HUES48 (cell line): ENCODE measurements at regions not wholly inside any gene's neighbourhood (a gene's known extent, or its start where the extent isn't known, plus 50 kb on each side); places are given as distances from the start of the nearest gene placed in this dataset.
"Not testable (repeated sequence)": the region's sequence is repeated elsewhere in the genome, so short reads cannot be mapped to it uniquely, and the experiment has no call there.

Experiments
- H3K27ac ChIP-seq: one replicate; pipeline ENCODE4 v1.7.0; 2013; ENCODE audit warnings: low read depth, low read length, inconsistent platforms
- H3K27me3 ChIP-seq: 2 replicates; pipeline ENCODE4 v1.6.1; 2013; ENCODE audit warnings: mild to moderate bottlenecking, low read length; ENCODE audit not compliant: control insufficient read depth, insufficient read depth
- H3K36me3 ChIP-seq: 2 replicates; pipeline ENCODE4 v1.6.1; 2013; ENCODE audit warnings: low read length; ENCODE audit not compliant: control insufficient read depth, insufficient read depth
- H3K4me1 ChIP-seq: 2 replicates; pipeline ENCODE4 v1.6.1; 2013; ENCODE audit warnings: mild to moderate bottlenecking, low read length; ENCODE audit not compliant: control insufficient read depth, insufficient read depth
- H3K4me3 ChIP-seq: 2 replicates; pipeline ENCODE4 v1.5.1; 2013; ENCODE audit warnings: mild to moderate bottlenecking, low read depth, low read length
- H3K9ac ChIP-seq: 2 replicates; pipeline ENCODE4 v1.6.1; 2013; ENCODE audit warnings: mild to moderate bottlenecking, low read depth, low read length, moderate library complexity
- H3K9me3 ChIP-seq: 2 replicates; pipeline ENCODE4 v1.6.1; 2013; ENCODE audit warnings: low read length; ENCODE audit not compliant: control insufficient read depth, insufficient read depth

- no peaks in the 10 kb centered on the region; the same call in 1 of the 2 replicates for H3K9me3 ChIP-seq
- no peaks in the 10 kb centered on the region for H3K36me3 ChIP-seq
- no peak overlapping the region for H3K9ac ChIP-seq
- no peaks in the 10 kb centered on the region for H3K4me1 ChIP-seq
- no peak overlapping the region for H3K4me3 ChIP-seq
- H3K27ac ChIP-seq: no peak overlapping the region
- no peaks in the 10 kb centered on the region for H3K27me3 ChIP-seq
Measured at GRCh38 chr10:81502677-81503359, 372.2 kb upstream of the NRG3 start.

DNA sequence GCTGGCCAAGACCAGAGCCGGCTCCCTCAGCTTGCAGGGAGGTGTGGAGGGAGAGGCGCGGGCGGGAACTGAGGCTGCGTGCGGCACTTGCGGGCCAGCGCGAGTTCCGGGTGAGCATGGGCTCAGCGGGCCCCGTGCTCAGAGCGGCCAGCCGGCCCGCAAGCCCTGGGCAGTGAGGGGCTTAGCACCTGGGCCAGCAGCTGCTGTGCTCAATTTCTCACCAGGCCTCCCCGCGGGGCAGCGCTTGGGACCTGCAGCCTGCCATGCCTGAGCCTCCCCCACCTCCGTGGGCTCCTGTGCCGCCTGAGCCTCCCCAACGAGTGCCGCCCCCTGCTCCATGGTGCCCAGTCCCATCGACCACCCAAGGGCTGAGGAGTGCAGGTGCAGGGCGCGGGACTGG lies 369.2 kb upstream of the NRG3 start:
- not testable (repeated sequence) for H3K27me3 ChIP-seq, H3K9ac ChIP-seq, H3K27ac ChIP-seq, H3K4me3 ChIP-seq, H3K4me1 ChIP-seq, H3K9me3 ChIP-seq, H3K36me3 ChIP-seq

- H3K27me3 ChIP-seq: no peaks in the 10 kb centered on the region
- H3K9ac ChIP-seq: no peak overlapping the region
- no peak overlapping the region for H3K27ac ChIP-seq
- no peaks in the 10 kb centered on the region for H3K36me3 ChIP-seq
- no peaks in the 10 kb centered on the region for H3K4me1 ChIP-seq
- no peak overlapping the region for H3K4me3 ChIP-seq
- H3K9me3 ChIP-seq: peaks cover 13% of the 10 kb centered on the region; the same call in 1 of the 2 replicates
Measured at GRCh38 chr10:81514811-81515210, 360.2 kb upstream of the NRG3 start.

- H3K9ac ChIP-seq: no peak overlapping the region
- H3K36me3 ChIP-seq: no peaks in the 10 kb centered on the region
- no peaks in the 10 kb centered on the region for H3K9me3 ChIP-seq
- no peaks in the 10 kb centered on the region for H3K4me1 ChIP-seq
- H3K27ac ChIP-seq: no peak overlapping the region
- no peaks in the 10 kb centered on the region for H3K27me3 ChIP-seq
- no peak overlapping the region for H3K4me3 ChIP-seq
Measured at GRCh38 chr10:81520688-81521087, 354.3 kb upstream of the NRG3 start.

- Histone ChIP-seq H3K9ac (no peak overlapping the region), H3K27me3 (no peaks in the 10 kb centered on the region), H3K9me3 (peaks cover 6% of the 10 kb centered on the region), H3K27ac (no peak overlapping the region), H3K36me3 (no peaks in the 10 kb centered on the region), H3K4me3 (no peak overlapping the region), H3K4me1 (no peaks in the 10 kb centered on the region)
Measured at GRCh38 chr10:81524467-81524866, 350.5 kb upstream of the NRG3 start.

- Histone ChIP-seq H3K27me3 (no peaks in the 10 kb centered on the region), H3K9ac (no peak overlapping the region), H3K9me3 (peaks cover 6% of the 10 kb centered on the region), H3K27ac (no peak overlapping the region), H3K4me1 (no peaks in the 10 kb centered on the region), H3K36me3 (no peaks in the 10 kb centered on the region), H3K4me3 (no peak overlapping the region)
Measured at GRCh38 chr10:81532403-81532802, 342.6 kb upstream of the NRG3 start.

- no peaks in the 10 kb centered on the region for H3K9me3 ChIP-seq
- H3K27me3 ChIP-seq: no peaks in the 10 kb centered on the region
- H3K4me1 ChIP-seq: no peaks in the 10 kb centered on the region
- no peak overlapping the region for H3K4me3 ChIP-seq
- H3K27ac ChIP-seq: no peak overlapping the region
- no peak overlapping the region for H3K9ac ChIP-seq
- no peaks in the 10 kb centered on the region for H3K36me3 ChIP-seq
Measured at GRCh38 chr10:81534991-81535390, 340.0 kb upstream of the NRG3 start.

DNA sequence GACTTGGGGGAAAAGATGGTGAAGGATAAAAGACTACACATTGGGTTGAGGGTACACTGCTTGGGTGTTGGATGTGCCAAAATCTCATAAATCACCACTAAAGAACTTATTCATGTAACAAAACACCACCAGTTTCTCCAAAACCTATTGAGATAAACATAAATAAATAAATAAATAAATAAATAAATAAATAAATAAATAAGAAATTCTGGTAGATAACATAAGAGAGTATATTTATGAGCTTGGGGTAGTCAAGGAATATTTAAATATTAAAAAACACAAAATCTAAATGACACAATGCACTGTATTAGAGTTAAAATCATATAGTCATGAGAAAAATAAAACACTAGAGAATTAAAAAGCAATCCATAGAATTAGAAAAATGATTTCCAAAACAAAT lies 333.5 kb upstream of the NRG3 start:
- Histone ChIP-seq H3K36me3 (no peaks in the 10 kb centered on the region), H3K4me1 (no peaks in the 10 kb centered on the region)

DNA sequence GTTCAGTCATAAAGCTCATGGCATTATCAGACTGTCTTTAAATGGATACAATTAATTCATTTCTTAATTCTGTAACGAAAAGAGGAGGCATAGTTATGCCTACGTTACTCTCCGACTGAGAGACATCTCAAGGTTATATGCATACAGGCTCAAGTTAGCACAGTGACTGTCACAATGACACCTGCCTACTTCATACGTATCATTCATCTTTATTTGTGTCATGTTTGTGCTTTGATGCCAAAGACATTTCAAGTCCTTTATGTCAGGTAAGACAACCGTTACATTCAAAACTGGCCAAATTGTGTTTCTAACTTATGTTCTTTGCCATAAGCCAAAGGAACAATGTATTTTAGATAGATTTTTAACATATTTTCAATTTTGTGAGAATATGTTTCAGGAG lies 328.8 kb upstream of the NRG3 start:
- H3K4me3 ChIP-seq: no peak overlapping the region
- no peaks in the 10 kb centered on the region for H3K36me3 ChIP-seq
- no peaks in the 10 kb centered on the region for H3K9me3 ChIP-seq
- no peaks in the 10 kb centered on the region for H3K4me1 ChIP-seq
- no peak overlapping the region for H3K9ac ChIP-seq
- no peak overlapping the region for H3K27ac ChIP-seq
- no peaks in the 10 kb centered on the region for H3K27me3 ChIP-seq

More for the DNA sequence above, 333.5 kb upstream of the NRG3 start:
- H3K9ac ChIP-seq: no peak overlapping the region
- H3K27me3 ChIP-seq: no peaks in the 10 kb centered on the region
- H3K9me3 ChIP-seq: no peaks in the 10 kb centered on the region
- H3K4me3 ChIP-seq: no peak overlapping the region
- H3K27ac ChIP-seq: no peak overlapping the region

GRCh38 chr10:81548160-81548559 lies 326.8 kb upstream of the NRG3 start:
- Histone ChIP-seq H3K36me3 (no peaks in the 10 kb centered on the region), H3K4me1 (no peaks in the 10 kb centered on the region), H3K27me3 (no peaks in the 10 kb centered on the region), H3K9me3 (no peaks in the 10 kb centered on the region), H3K9ac (no peak overlapping the region), H3K27ac (no peak overlapping the region), H3K4me3 (no peak overlapping the region)

GRCh38 chr10:81564143-81564542 lies 310.9 kb upstream of the NRG3 start:
- no peaks in the 10 kb centered on the region for H3K9me3 ChIP-seq
- no peak overlapping the region for H3K4me3 ChIP-seq
- no peaks in the 10 kb centered on the region for H3K27me3 ChIP-seq
- H3K9ac ChIP-seq: no peak overlapping the region
- no peaks in the 10 kb centered on the region for H3K4me1 ChIP-seq
- no peak overlapping the region for H3K27ac ChIP-seq
- no peaks in the 10 kb centered on the region for H3K36me3 ChIP-seq
